Upper lobe of right lung (tissue), 1 donor: ENCODE measurements at regions not wholly inside any gene's neighbourhood (a gene's known extent, or its start where the extent isn't known, plus 50 kb on each side); places are given as distances from the start of the nearest gene placed in this dataset.

Experiments used
- ATAC-seq: fragments of 200-7000 bp; cut with Tn5 transposase; one replicate; pipeline ENCODE4 v1.9.1; 2020; ENCODE audit warnings: mild to moderate bottlenecking, moderate library complexity
- DNase-seq: peaks from one replicate; pipeline ENCODE4 v3.0.0-alpha.2; 2020
- H3K27ac ChIP-seq: fragments of 200-600 bp; one replicate; pipeline ENCODE4 v1.8.0; 2022
- H3K27me3 ChIP-seq: fragments of 200-600 bp; one replicate; pipeline ENCODE4 v1.8.0; 2022; ENCODE audit warnings: mild to moderate bottlenecking
- H3K36me3 ChIP-seq: fragments of 200-600 bp; one replicate; pipeline ENCODE4 v1.8.0; 2022
- H3K4me1 ChIP-seq: fragments of 200-600 bp; one replicate; pipeline ENCODE4 v1.8.0; 2022
- H3K4me3 ChIP-seq: fragments of 200-600 bp; one replicate; pipeline ENCODE4 v1.8.0; 2022; ENCODE audit warnings: mild to moderate bottlenecking
- H3K9me3 ChIP-seq: fragments of 200-600 bp; one replicate; pipeline ENCODE4 v1.8.0; 2022
- CTCF ChIP-seq: fragments of 200-600 bp; IDR thresholded peaks from one replicate; pipeline ENCODE4 v1.8.0; 2022; ENCODE audit warnings: antibody characterized with exemption
- intact Hi-C: fragments of 100-400 bp; cut with DNase I; formaldehyde crosslinking; loops from one replicate; pipeline ENCODE4 v1.11.0; 2022
- donor health status: DM: no; HTN: yes; CAD: no; lungs with severe emphysema.

DNA sequence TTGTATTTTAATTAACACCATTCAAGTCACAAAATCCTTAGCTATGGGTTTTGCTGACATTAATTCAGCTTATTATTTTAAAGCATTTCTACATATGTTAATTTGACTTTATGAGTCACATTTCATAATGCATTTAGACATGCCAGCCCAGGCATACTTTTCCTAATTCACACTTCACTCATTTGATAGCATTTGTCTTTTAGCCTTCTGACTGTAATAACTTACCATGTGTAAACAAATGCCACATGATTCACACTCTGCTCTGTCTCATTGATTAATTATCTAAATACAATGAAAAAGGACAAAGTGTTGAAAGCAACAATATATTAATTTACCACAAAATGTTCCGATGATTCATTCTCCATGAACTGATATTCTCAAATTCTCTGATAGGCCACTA, 927.8 kb upstream of the EPHA6 start:
- H3K4me1 ChIP-seq, result no peaks in the 10 kb centered on the region
- no peak for TF ChIP-seq CTCF
- no peak for DNase-seq
- no peak for ATAC-seq
- intact Hi-C loops, result no loop called here
- no peak overlapping the region for H3K4me3 ChIP-seq
- H3K36me3 ChIP-seq, result no peaks in the 10 kb centered on the region
- H3K9me3 ChIP-seq, result no peaks in the 10 kb centered on the region
- no peaks in the 10 kb centered on the region for H3K27me3 ChIP-seq
- no peak overlapping the region for H3K27ac ChIP-seq

DNA sequence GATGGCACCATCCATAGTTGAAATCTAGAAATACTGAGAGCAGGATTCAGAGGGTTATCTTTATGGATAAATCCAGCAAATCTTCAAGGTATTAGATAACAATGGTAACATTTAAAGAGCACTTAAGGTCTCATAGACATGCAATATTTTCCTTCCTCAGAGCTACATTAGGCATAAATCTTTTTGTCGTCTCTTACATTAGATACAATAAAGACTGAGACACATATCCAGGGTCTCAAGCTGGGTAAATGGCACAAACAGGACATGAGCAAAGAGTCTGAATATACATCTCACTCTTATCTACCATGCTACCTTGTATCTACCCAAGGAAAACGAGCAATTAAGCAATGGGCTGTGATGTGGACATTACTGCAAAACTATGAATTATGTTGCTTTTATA, 927.3 kb upstream of the EPHA6 start:
- DNase-seq (no peak), ATAC-seq (no peak)
- Histone ChIP-seq H3K4me3 (no peak overlapping the region), H3K27me3 (no peaks in the 10 kb centered on the region), H3K36me3 (no peaks in the 10 kb centered on the region), H3K4me1 (no peaks in the 10 kb centered on the region), H3K9me3 (no peaks in the 10 kb centered on the region), H3K27ac (no peak overlapping the region)
- intact Hi-C loops, result no loop called here
- no peak for TF ChIP-seq CTCF

GRCh38 chr3:95894820-95895219, 919.6 kb upstream of the EPHA6 start:
- Histone ChIP-seq H3K27me3 (no peaks in the 10 kb centered on the region), H3K27ac (no peak overlapping the region), H3K4me3 (no peak overlapping the region), H3K4me1 (no peaks in the 10 kb centered on the region), H3K9me3 (no peaks in the 10 kb centered on the region), H3K36me3 (no peaks in the 10 kb centered on the region)
- intact Hi-C loops, result no loop called here
- no peak for TF ChIP-seq CTCF
- DNase-seq (no peak), ATAC-seq (no peak)

- no peaks in the 10 kb centered on the region for H3K36me3 ChIP-seq
- no peak for ATAC-seq
These were observed 914.9 kb upstream of the EPHA6 start for GRCh38 chr3:95899494-95899893.

GRCh38 chr3:95899911-95900310, 914.5 kb upstream of the EPHA6 start:
- H3K27ac ChIP-seq, result no peak overlapping the region
- H3K27me3 ChIP-seq, result no peaks in the 10 kb centered on the region
- TF ChIP-seq CTCF, result no peak
- H3K4me3 ChIP-seq, result no peak overlapping the region
- intact Hi-C loops, result no loop called here
- DNase-seq, result no peak
- H3K9me3 ChIP-seq, result no peaks in the 10 kb centered on the region
- ATAC-seq, result no peak
- H3K4me1 ChIP-seq, result no peaks in the 10 kb centered on the region
- H3K36me3 ChIP-seq, result no peaks in the 10 kb centered on the region

More at GRCh38 chr3:95899494-95899893, 914.9 kb upstream of the EPHA6 start:
- intact Hi-C loops, result no loop called here
- Histone ChIP-seq H3K27me3 (no peaks in the 10 kb centered on the region), H3K4me3 (no peak overlapping the region), H3K4me1 (no peaks in the 10 kb centered on the region), H3K9me3 (no peaks in the 10 kb centered on the region), H3K27ac (no peak overlapping the region)
- no peak for TF ChIP-seq CTCF
- DNase-seq, result no peak

- no peak for DNase-seq
- intact Hi-C loops, result no loop called here
- Histone ChIP-seq H3K36me3 (no peaks in the 10 kb centered on the region), H3K9me3 (no peaks in the 10 kb centered on the region), H3K27ac (no peak overlapping the region), H3K27me3 (no peaks in the 10 kb centered on the region), H3K4me1 (no peaks in the 10 kb centered on the region), H3K4me3 (no peak overlapping the region)
- ATAC-seq, result no peak
- TF ChIP-seq CTCF, result no peak
These were observed 912.4 kb upstream of the EPHA6 start for GRCh38 chr3:95901948-95902347.
